D341Med (cell line): ENCODE measurements at regions not wholly inside any gene's neighbourhood (a gene's known extent, or its start where the extent isn't known, plus 50 kb on each side); places are given as distances from the start of the nearest gene placed in this dataset.

Source experiments
- DNase-seq: peaks from one replicate; pipeline ENCODE4 v3.0.0; 2012; ENCODE audit warnings: low spot score

DNA sequence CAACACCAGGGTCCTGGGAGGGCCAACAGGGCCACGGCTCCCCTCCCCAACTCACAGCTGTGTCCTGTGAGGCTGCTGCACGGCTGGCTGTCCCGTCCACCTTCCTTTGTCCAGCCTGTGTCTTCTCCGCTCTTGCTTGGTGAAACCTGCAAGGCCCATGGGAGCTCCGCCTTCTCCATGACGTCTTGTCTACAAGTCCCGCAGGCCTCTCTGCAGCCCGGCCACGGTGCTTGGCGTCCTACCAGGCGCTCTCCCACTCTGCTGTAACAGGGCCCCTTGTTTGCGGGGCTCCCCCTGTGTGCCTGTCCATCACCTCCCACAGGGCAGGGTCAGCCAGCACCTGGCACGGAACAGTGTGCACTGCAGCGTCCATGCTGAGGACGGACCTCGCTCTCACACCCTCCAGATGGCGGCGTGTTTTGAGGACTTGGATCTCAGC is 866.8 kb downstream of the TBC1D22A start:
- no peak for DNase-seq

DNA sequence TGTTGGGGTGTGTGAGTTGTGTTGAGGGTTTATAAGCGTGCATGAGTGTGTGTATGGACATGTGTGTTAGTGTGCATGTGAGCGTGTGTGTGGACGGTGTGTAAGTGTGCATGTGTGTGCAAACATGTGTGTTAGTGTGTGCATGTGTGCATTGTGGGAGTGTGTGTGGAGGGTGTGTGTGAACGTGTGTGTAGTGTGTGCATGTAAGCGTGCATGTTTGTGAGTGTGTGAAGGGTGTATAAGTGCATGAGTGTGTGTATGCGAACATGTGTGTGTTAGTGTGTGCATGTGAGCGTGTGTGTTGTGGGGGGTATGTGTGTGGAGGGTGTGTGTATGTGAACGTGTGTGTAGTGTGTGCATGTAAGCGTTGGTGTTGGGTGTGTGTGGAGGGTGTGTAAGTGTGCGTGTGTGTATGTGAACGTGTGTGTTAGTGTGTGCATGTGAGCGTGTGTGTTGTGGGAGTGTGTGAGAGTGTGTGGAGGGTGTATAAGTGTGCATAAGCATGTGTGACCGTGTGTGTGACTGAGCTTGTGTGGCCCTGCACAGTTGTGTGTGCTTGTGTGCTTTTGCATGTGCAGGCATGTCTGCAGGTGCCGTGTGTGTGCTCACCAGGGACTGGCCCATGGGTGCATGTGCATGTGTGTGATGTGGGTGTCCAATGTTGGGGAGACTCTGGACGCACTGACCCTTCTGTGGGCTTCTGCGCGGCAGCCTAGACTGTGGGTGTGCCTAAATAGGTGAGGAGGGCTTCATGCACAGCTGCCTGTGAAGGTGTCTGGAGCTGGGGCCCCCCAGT is 866.2 kb downstream of the TBC1D22A start:
- DNase-seq: no peak

DNA sequence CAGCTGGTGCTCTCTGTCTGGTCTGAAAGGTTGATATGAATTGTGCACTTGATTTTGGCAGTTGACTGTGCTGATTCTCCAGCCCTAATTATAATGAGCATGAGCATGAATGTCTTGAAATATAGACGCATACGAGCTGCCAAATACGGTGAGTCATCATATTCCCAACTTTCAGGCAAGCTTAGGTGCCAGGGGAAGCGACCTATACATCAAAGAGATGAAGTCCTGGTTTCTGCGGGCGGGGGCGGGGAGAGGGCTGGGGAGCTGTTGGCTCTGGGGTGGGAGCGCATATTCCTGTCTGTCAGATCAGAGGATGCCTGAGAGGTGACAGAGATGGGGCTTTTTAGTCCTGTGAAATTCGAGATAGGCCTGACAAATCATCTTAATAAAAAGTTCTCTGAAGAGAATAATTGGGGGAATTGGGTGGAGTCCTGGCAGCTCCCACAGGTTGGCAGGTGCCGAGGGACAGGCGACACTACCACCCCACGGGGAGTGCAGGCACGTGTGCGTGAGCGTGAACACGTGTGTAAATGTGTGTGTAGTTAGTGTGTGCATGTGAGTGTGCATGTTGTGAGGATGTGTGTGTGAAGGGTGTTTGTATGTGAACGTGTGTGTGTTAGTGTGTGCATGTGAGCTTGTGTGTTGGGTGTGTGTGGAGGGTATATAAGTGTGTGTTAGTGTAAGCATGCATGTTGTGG is 865.3 kb downstream of the TBC1D22A start:
- no peak for DNase-seq

DNA sequence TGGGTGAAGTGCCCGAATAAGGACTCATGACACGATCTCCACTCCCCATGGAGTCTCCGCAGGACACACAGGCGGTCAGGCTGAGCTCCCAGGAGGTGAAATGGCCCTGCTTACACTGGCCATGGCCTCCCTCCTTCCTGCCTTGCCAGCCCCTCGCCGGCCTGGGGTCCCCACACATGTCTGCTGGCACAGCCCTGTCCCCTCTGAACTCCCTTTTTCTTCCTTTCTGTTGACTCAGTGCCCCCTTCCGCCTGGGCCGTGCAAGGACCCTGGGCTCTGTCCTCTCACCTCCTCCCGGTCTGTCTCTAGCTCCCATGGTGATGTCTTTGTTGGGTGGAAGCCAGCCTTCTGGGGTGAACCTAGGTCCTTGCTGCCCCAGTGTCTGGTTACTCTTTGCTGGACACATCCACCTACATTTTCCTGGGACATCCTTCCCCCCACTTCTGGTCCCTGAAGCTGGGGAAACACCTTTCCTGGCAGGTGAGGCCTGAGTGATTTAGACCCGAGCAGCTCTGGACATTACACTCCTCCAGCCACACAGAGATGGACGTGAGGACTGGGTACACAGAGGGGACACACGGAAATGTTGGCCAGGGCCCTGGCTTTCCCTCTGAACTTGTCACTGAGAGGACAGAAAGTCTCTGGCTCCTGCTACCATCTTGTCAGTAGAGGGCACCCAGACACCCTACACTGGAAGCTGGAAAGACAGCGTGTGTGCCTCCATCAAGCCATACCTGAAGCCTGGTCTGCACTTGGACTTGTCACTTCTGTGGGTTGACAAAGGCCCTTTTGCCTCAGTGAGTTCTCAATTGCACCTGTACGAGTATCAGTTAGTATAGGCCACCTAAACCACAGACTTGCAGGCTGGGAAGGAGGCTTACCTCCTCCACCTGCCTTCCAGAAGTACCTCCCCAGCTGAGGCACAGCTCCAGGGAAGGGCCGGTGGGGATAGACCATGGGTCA is 864.3 kb downstream of the TBC1D22A start:
- no peak for DNase-seq

DNA sequence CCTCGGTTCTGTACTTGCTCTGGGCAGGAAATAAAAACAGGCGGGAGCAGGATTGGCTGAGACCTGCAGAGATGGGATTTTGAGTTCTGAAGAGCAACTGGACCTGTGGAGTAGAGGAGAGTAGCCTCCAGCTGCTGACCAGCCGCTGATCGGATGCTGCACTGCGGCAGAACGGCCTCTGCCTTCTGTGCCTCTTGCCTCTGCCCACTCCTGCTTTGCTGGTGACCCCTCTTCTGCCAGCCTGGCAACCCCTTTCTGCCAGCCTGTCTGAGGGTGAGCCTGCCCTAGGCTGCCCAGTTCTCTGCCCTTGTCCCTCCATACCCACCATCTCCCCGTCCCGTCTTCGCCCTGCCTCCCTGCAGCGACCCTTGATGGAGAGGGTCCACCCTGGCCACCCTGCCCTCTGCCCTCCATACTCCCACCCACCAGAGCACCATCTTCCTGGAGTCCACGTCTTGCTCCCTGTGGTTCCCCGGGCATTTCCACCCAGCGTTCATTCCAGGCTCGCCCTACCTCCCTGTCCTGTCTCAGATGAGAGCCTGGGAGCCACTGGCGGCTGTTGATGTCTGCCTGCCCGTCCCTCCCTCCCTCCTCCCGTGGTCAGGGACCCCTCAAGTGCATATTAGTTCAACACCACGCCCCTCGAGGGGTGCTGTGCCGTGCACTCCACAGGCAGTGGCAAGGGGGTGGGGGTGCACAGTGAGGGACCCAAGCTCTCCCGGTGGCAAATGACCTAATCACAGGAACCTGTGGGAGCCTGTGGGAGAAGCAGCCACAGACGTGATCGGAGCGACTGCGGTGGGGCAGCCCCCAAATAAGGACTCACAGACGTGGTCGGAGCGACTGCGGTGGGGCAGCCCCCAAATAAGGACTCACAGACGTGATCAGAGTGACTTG is 863.3 kb downstream of the TBC1D22A start:
- DNase-seq: no peak

DNA sequence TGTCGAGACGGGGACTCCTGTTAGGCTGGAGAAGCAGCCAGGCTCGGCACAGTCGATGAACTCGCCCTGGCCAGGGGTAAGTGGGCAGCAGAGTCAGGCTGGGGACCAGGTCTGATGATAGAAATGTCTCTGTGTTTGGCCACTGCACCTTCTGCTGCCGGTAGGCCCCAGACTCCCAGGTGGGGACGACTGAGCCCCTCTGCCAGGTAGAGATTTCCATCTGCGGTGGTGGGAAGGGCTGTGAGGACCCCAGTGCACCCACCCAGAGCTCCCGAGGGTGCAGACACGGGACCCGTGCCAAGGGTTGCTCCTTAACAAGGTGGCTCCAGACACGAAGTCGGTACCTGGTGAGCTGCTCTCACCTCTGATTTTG is 862.5 kb downstream of the TBC1D22A start:
- DNase-seq: no peak

DNA sequence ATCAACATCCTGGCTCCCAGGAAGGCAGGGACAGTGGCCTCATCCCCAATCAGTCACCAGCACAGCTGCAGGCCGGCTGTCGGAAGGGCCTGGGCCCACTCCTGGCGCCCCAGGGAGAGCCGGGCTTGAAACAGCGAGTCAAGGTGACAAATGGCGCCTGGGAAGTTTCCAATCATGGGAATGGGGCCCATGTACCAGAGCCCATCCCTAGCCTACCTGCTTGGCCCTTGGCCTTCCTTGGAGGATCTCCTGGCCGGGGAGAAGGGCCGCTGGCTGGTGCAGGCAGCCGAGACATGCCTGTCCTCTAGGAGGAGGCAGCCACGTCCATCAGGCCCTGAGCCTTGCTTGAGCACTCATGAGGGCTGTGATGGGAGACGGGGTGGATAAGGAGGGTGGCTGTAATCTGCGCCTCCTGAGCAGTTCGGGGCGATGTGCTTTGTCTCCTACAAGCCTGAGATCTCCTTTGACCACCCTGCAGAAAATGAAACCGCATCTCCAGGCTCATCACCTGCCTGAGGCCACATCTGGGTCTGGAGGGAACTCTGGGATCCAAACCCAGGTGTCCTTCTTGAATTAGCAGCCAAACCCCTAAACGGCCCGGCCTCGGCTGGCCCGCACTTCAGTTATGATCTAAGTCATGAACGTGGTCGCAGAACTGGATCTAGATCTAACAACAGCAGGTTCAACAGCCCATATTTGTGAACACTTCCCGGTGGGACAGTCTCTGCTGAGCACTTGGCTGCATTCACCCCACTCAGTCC is 862.0 kb downstream of the TBC1D22A start:
- no peak for DNase-seq

DNA sequence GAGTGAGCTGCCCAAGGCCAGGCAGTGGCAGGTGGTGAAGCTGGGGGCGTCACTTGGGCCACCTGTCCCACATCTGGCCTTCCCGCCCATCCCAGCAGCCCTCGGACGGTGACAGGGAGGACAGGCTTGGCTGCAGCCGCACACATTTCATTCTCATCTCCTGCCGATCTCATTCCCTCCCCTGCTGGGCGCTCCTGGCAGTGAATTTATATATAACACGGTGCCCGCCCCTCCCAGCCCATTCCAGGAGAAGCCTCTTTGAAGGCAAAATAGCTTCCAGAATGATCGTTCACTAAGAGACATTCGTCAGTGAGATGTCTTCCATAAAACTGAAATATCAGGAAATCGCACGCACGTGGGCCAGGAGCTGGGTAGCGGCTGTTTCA is 861.3 kb downstream of the TBC1D22A start:
- DNase-seq: no peak

DNA sequence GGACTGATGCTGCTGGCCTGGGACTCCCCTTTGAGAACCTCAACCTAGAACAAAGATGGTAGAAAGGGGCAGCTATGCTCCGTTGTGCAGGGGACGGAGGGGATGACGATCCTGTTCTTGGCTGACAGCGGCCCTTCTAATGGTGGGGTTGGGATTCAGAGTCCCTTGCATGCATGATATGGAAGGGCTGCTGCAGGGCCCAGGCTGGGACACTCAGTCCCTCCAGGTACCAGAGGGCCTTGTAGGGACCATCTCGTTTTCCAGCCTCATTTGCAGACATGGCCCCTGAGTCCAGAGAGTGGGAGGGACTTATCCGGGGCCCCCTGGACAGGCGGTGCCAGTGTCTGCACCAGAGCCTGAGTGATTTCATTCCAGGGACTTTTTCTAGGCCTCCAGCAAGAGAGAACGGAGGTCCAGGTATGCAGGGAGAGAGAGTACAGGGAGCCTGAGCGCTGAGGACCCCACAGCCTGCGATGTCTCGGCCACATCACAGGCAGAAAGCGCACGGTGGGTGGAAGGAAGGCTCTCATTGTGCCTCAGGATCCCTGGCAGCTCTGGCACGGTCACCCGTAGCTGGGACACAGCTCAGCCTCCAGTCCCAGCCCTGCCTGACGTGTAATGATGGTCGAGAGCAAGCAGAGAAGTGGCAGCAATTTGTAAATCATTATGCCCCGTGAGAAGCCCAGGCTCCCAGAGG is 860.8 kb downstream of the TBC1D22A start:
- no peak for DNase-seq

DNA sequence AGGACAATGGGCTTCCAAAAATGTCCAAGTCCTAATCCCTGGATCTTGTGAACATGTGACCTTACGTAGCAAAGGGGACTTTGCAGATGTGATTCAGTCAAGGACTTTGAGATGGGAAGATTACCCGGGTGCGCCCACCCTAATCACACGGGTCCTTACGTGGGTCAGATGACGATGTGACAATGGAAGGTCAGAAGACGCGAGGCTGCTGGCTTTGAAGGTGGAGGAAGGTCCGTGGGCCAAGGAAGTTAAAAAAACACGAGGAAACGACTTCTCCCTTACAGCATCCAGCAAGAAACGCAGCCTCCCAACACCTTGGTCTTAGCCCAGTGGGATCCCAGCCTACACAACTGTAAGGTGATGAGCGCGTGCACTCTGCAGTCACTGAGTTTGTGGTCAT is 860.1 kb downstream of the TBC1D22A start:
- no peak for DNase-seq

DNA sequence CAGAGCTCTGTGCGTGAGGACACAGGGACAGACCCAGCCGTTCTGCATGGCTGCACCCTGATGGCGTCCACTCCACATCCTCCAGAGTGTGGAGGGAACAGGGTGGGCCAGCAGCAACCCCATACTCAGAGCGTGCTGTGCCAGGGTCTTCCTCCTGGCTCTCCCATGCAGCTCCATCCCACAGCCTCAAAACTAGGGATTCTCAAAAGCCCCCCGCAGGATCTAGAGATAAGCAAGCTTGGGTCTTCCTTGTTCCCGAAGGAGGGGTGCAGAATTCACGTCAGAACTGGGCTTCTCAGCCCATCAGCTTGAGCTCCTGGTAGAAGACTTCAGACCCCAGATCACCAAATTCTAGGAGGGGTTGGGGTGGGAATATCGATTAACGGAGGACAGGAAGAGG is 858.8 kb downstream of the TBC1D22A start:
- no peak for DNase-seq

DNA sequence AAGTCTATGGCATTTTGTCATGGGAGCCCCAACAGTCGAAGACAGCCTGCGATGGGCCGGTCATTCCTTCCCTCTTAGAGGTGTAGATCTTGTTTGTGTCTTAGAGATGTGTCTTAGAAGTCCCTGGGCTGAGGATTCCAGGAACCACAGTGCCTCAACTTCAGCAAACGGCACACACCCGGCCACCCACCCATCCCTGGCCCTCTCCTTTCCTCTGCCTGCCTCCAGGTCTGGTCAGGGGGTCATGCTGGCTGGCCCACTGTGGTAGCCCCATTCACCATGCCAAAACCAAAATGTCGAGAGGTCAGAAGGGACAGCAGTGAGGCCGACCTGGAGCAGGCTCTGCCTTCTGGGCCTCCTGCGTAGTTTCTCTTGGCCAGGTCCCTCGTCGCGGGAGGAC is 857.9 kb downstream of the TBC1D22A start:
- DNase-seq: no peak

DNA sequence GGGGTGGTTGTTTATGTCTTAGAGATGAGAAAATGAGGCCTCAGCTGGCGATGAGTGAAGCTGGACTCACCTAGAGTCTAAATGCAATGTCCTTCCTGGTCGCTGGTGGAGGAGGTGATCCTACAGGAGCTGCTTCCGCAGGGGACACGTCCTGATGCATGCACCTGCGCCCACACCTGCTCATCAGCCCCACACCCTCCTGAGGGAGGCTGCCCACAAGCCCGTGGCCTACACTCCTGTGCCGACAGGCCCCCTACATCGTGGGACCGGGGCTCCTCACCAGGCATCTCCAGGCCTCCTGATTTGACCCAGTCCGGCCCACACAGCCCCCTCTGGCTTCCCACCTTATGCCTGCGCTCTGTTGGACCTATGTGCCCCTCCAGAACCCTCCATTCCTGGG is 857.2 kb downstream of the TBC1D22A start:
- no peak for DNase-seq

DNA sequence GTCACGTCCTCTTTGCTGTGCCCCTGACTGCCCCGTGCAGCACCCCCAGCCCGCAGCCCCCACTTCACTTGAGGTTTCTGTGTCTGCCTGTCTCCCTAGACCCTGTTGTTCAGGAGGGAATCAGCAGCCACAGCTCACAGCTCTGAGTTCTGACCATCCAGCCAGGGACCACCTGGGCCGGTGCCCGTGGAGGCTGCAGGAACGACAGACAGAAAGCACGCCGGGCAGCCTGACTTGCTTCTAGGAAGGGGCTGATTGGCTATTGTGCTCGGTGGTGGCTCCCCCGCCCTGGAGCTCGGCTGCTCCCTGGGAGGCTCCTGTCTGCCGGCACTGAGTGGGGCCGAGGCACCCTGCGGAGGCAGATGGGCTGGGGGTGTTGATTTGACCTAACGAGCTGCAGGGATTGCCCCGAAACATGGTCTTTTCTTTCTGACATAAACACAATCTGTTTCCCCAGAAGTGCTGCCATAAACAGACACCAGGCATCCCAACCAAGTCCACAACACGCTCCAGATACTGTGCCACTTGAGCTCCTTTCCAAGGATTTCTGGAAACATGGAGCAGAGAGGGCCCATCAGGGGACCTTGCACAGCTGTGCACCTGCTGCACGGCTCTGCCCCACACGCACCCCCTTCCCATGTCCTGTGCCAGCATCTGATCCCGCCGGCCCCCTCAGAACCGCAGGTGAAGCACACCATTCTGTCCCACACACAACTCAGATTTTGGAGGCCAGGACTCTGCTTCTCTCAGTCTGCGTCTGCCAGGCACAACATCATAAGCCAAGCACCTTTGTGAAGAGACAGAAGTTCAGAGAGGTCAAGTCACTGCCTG is 855.9 kb downstream of the TBC1D22A start:
- no peak for DNase-seq

DNA sequence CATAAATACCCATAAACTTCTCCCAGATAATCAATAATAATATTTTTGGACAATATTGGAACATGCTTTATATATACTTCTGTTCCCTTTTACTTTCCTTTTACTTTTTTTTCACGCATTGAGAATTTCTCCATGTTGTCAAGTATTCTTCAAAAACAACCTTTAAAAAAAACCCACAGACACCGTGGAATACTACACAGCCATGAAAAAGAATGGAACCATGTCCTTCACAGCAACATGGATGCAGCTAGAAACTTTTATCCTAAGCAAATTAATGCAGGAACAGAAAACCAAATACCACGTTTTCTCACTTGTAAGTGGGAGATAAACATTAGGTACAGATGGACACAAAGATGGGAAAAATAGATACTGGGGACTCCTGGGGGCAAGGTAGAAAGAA is 854.7 kb downstream of the TBC1D22A start:
- DNase-seq: no peak

DNA sequence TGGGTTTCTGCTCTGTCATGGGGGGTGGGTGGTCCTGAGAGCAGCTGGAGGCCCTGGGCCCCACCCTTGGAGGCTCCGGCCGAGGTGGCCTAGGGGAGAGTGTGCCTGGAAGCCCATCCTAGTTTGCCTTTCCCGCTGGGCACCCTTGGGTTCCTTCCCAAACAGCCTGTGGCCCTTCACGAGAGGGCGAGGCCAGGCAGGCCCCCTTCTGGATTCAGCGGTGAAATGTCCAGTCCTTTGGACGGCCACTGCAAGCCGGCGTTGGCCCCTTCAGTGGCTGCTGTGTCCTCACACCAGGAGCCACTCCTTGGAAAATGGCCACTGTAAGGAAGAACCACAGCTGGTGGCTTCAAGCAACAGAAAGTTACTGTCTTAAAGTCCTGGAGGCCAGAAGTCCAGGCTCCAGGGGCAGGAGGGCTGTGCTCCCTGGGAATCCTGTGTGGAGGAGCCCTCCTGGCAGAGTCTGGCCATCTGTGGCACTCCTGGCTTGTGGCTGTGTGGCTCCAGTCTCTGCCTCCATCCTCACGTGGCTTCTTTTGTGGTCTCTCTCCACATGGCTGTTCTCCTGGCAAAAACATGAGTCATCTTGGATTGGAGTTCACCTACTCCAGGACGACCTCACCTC is 854.1 kb downstream of the TBC1D22A start:
- no peak for DNase-seq

DNA sequence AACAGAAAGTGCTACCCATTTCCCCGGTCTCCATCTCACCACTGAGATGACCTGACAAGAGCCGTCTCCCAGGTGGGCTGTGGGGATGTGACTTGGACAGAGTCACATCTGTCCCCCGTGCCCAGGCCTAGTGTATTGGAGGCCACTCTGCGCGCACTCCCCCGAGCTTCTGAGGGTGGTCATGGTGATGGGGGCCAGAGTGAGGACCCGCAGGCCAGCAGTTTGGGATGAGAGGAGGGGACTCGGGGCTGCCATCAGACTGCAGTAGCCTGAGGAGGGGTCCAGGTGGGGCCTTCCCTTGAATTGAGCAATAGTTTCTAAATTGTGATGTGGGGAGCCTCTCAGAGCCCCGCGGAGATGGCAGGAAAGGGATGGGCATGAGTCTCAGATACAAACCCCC is 852.6 kb downstream of the TBC1D22A start:
- DNase-seq: no peak

DNA sequence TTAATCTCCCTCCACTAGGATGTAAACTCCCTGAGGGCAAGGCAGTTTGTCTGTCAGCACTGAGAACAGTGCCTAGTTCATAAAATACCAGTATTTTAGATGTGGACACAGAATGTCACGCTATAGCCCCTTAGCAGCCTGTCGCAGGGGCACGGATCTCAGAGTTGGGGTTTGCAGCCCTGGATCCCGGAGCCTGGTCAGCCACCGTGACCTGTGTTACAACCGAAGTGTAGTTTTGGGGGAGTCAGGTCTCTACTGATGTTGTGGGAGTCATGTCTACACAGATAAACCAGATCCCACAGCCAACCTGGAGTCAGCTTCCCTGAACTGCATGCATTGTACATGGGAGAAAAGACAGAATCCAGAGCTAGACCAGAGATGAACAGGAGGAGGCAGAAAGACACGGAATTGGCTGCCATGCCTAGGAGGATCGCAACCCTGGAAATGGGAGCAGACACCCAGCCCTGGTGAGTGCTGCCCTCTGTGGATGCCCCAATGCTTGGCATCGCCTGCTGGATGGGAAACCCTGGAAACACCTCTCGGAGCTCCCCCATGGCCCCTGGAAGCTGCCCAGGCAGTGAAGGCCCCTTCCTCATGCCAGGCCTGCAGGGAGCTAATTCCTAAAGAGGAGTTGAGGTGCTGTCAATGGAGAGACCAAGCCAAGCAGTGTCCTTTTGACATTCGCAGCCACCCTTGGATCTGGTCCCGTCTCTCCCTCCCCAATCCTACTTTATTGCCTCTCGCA is 851.3 kb downstream of the TBC1D22A start:
- DNase-seq: no peak
